ENCODE measurements at regions not wholly inside any gene's neighbourhood (a gene's known extent, or its start where the extent isn't known, plus 50 kb on each side); places are given as distances from the start of the nearest gene placed in this dataset.
A peak's percentile ranks its signal among the peaks of the same experiment; 100 is the strongest.

DNA sequence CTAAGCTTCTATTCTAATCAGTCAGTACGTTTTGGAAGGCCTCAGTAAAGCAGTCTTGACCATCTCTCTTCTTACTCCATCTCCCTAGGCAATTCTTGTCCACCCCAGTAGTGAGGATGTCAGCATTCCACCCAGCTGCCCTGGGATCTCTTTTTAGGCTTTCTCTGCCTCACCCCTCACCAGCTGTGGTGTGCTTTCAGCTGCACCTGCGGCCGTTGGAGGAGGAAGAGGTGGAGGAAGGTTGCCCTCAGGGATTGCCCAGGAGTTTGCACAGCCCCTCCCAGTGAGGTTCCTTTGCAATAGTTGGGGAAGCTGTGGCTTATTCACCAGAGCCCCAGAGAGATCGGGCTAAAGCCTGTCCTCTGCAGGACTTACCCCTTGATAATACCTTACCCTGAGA, 615.8 kb downstream of the BNC2 start:
- no peak overlapping the region for H3K27ac Mint-ChIP-seq
- peaks cover 28% of the 10 kb centered on the region for H3K4me1 Mint-ChIP-seq
- H3K36me3 Mint-ChIP-seq (ENCODE audit: low read depth), result no peaks in the 10 kb centered on the region
- 91% methylated on average over 4 of the region's 4 CpGs; no CpG with 5 or more reads in 1 of the 2 experiments for WGBS, 2 experiments (ENCODE audit: insufficient coverage in 1 of 2, insufficient read length in 1 of 2)
- H3K27me3 Mint-ChIP-seq (ENCODE audit: insufficient read depth), result peaks cover 2% of the 10 kb centered on the region
- no peak overlapping the region for H3K4me3 ChIP-seq (ENCODE audit: low read length)
- no peaks in the 10 kb centered on the region for H3K27me3 ChIP-seq (ENCODE audit: control insufficient read depth, insufficient read depth, low read length, poor library complexity, severe bottlenecking)
- peaks cover 8% of the 10 kb centered on the region for H3K4me1 ChIP-seq (ENCODE audit: control insufficient read depth, insufficient read depth, low read length)
- H3K36me3 ChIP-seq (ENCODE audit: control insufficient read depth, insufficient read depth, low read length), result no peaks in the 10 kb centered on the region
- TF ChIP-seq, protein P1, sequence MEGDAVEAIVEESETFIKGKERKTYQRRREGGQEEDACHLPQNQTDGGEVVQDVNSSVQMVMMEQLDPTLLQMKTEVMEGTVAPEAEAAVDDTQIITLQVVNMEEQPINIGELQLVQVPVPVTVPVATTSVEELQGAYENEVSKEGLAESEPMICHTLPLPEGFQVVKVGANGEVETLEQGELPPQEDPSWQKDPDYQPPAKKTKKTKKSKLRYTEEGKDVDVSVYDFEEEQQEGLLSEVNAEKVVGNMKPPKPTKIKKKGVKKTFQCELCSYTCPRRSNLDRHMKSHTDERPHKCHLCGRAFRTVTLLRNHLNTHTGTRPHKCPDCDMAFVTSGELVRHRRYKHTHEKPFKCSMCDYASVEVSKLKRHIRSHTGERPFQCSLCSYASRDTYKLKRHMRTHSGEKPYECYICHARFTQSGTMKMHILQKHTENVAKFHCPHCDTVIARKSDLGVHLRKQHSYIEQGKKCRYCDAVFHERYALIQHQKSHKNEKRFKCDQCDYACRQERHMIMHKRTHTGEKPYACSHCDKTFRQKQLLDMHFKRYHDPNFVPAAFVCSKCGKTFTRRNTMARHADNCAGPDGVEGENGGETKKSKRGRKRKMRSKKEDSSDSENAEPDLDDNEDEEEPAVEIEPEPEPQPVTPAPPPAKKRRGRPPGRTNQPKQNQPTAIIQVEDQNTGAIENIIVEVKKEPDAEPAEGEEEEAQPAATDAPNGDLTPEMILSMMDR (conservative IDR thresholded peaks at IDR 0.05), result no peak
- no peaks in the 10 kb centered on the region for H3K9me3 Mint-ChIP-seq
- no peaks in the 10 kb centered on the region for H3K9me3 ChIP-seq (ENCODE audit: control insufficient read depth, low read length)
- H3K27ac ChIP-seq (ENCODE audit: low read depth, low read length), result no peak overlapping the region
- H3K9ac ChIP-seq (ENCODE audit: extremely low read depth, low read length, poor library complexity, severe bottlenecking), result no peak overlapping the region
- DNase-seq, result no peak
- H3K4me3 Mint-ChIP-seq, result no peak overlapping the region

DNA sequence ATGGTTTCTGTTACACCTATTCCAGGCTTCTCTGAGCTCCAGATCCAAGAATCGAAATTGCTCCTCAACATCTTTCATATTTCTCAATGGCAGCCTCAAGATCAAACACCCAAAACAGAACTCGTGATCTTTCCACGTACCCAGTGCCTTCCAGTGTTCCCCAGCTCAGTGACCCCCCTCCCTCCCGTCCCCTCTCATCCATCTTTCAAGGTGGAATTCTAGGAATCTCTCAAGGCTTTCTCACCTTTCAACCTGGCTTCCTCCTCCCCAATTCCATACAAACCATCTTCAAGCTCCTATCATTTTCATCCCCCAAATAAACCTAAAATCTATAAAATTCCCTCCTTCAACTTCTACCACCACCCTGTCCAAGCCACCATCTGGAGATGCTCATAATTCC, 615.3 kb downstream of the BNC2 start:
- H3K27ac ChIP-seq (ENCODE audit: low read depth, low read length), result no peak overlapping the region
- peak; percentile 68 for DNase-seq
- Mint-ChIP-seq H3K9me3 (no peaks in the 10 kb centered on the region), H3K27ac (no peak overlapping the region), H3K27me3 (ENCODE audit: insufficient read depth) (peaks cover 2% of the 10 kb centered on the region), H3K4me3 (no peak overlapping the region), H3K36me3 (ENCODE audit: low read depth) (no peaks in the 10 kb centered on the region), H3K4me1 (peaks cover 28% of the 10 kb centered on the region)
- H3K9me3 ChIP-seq (ENCODE audit: control insufficient read depth, low read length), result no peaks in the 10 kb centered on the region
- TF ChIP-seq, protein P1 (conservative IDR thresholded peaks at IDR 0.05), result no peak
- H3K4me3 ChIP-seq (ENCODE audit: low read length), result no peak overlapping the region
- WGBS, 2 experiments (ENCODE audit: insufficient coverage in 1 of 2, insufficient read length in 1 of 2), result 84 to 100% methylated on average over 2 to 4 of the region's 4 CpGs
- H3K27me3 ChIP-seq (ENCODE audit: control insufficient read depth, insufficient read depth, low read length, poor library complexity, severe bottlenecking), result no peaks in the 10 kb centered on the region
- H3K4me1 ChIP-seq (ENCODE audit: control insufficient read depth, insufficient read depth, low read length), result peaks cover 8% of the 10 kb centered on the region
- no peak overlapping the region for H3K9ac ChIP-seq (ENCODE audit: extremely low read depth, low read length, poor library complexity, severe bottlenecking)
- H3K36me3 ChIP-seq (ENCODE audit: control insufficient read depth, insufficient read depth, low read length), result no peaks in the 10 kb centered on the region

DNA sequence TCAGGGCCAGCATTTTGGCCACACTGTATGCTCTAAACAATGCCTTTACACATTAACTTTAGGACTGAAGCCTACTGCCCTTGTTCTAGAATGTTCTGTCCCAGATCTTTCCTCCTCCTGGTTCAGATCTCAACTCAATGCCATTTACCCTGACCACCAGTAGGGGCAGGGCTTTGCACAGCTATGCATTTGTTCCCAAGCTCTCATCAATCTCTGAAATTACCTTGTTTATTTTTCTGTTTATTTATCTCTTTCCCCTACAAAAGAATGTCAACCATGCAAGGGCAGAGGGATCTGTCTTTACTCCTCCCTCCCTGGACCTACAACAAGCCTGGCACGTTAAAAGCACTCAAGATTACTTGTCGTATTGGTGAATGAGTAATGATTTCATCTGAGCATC, 612.9 kb downstream of the BNC2 start:
- Histone ChIP-seq H3K27ac (ENCODE audit: low read depth, low read length) (no peak overlapping the region), H3K36me3 (ENCODE audit: control insufficient read depth, insufficient read depth, low read length) (no peaks in the 10 kb centered on the region), H3K4me1 (ENCODE audit: control insufficient read depth, insufficient read depth, low read length) (peaks cover 9% of the 10 kb centered on the region), H3K27me3 (ENCODE audit: control insufficient read depth, insufficient read depth, low read length, poor library complexity, severe bottlenecking) (no peaks in the 10 kb centered on the region), H3K9ac (ENCODE audit: extremely low read depth, low read length, poor library complexity, severe bottlenecking) (no peak overlapping the region), H3K4me3 (ENCODE audit: low read length) (no peak overlapping the region), H3K9me3 (ENCODE audit: control insufficient read depth, low read length) (no peaks in the 10 kb centered on the region)
- 87 to 92% methylated on average over 2 of the region's 2 CpGs for WGBS, 2 experiments (ENCODE audit: insufficient coverage in 1 of 2, insufficient read length in 1 of 2)
- H3K36me3 Mint-ChIP-seq (ENCODE audit: low read depth), result no peaks in the 10 kb centered on the region
- no peaks in the 10 kb centered on the region for H3K9me3 Mint-ChIP-seq
- no peak for DNase-seq
- H3K27ac Mint-ChIP-seq, result no peak overlapping the region
- H3K27me3 Mint-ChIP-seq (ENCODE audit: insufficient read depth), result peaks cover 7% of the 10 kb centered on the region
- peaks cover 33% of the 10 kb centered on the region for H3K4me1 Mint-ChIP-seq
- no peak overlapping the region for H3K4me3 Mint-ChIP-seq
- TF ChIP-seq, protein P1 (conservative IDR thresholded peaks at IDR 0.05), result peak; percentile 75
